GM18873 (cell line): ENCODE measurements at regions not wholly inside any gene's neighbourhood (a gene's known extent, or its start where the extent isn't known, plus 50 kb on each side); places are given as distances from the start of the nearest gene placed in this dataset.
"Not testable (repeated sequence)": the region's sequence is repeated elsewhere in the genome, so short reads cannot be mapped to it uniquely, and the experiment has no call there.

Source experiments
- ATAC-seq: cut with Tn5 transposase; IDR thresholded peaks from one replicate; pipeline ENCODE4 v1.9.1; 2021; ENCODE audit warnings: mild to moderate bottlenecking, moderate library complexity, moderate number of reproducible peaks; ENCODE audit not compliant: unreplicated experiment, low FRiP score

DNA sequence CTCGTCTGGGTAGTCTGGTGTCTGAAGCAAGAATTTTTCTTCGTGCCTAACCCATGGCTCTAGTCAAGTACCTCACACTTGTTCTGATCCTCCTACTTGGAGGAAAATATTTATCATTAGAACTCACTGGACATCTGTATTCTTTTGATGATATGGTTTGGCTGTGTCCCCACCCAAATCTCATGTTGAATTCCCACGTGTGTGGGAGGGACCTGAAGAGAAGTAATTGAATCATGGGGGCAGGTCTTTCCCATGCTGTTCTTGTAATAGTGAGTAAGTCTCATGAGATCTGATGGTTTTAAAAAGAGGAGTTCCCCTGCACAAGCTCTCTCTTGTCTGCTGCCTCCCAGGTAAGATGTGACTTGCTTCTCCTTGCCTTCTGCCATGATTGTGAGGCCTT lies 137.7 kb upstream of the TSC22D2 start:
- ATAC-seq, result not testable (repeated sequence)

DNA sequence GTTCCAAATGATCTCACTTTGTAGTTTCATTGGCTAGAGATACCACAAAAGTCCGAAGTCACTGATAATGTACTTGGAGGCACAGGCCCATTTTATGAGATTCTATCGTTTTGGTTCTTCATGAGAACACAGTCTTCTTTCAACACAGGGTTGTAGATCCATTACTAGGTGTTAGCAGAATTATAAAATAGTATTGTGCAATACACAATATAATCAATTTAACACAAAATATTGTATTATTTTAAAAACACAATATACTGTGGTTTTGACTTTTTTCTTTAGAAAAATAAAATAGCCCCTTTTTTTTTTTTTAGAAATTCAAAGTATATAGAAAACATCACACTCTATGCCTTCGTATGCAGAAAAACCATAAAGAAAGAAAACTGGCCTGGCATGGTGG lies 138.6 kb upstream of the TSC22D2 start:
- no peak for ATAC-seq

DNA sequence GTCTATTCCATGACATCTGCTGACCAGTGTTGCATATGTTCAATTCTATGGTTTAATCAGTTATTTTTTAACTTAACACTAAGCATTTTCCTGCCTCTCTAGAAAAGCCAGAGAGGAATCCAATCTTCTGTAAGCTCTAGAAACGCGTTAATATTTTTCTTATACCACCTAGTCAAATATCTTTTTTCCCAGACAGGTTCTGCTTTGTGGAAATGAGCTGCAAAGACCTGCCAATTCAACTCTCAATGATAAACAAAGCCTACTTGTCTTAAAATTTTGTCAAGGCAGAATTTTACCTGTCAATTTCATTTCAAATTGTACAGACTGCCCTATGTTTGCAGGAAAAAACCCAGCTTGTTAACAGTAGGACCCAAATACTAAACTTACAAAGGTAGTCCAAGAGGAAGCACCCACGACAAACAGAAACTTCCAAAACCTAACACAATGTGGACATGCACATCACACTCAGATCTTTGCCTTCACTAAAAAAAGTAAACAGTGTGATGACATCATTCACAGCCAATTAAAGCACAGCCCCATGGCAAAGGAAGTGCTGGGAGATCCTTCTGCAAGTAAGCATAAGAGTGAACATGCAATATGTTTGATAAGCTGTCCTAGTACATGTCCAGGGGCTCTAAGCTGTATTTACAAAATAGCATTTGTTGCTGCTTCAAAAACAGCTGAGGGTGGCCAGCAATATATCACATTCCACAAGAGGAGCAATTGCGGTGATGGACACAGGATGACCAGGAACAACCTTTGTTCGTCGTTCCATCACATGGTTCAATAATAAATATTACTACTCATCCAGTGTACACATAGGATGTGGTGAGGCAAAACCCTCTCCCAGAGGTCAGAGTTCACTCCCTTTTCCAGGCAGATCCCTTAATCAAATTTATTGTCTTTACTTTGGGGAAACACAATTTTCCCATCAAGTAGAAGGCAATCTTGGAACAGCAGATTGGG lies 139.4 kb upstream of the TSC22D2 start:
- ATAC-seq, result no peak

DNA sequence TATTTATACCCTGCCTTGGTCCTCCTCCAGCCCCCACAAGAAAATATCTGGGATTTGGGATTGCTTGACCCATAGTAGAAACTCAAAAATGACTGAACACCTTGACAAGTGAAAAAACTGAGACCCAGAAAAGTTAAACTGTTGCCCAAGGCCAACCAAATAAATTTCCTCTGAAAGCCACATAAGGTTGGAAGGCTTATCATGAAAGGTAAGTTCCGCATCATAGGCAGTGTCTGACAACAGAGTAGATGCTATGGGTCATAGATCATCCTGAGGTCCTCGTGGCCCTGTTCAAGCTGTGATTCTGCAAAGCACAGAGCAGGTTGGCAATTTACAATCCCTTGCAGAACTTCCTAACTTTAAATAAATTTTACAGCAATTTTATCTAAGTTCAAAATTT lies 140.8 kb upstream of the TSC22D2 start:
- ATAC-seq, result no peak

DNA sequence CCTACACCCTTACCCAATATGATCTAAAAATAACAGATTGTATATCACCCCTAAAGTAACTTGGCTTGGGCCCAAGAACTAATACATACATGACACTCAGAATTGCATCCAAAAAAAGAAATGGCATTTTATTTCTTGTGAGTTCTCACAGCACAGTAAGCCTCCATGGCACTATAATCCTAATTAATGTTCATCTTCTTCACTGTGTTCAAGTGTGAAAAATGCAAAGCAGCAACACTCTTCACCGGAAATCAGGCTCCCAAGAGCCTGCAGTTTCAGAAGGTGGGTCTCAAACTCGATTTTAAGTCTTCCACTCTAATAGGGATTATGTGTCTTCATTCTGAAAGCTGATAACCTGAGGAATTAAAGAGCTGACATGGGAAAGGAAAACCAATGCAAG lies 142.8 kb upstream of the TSC22D2 start:
- no peak for ATAC-seq

DNA sequence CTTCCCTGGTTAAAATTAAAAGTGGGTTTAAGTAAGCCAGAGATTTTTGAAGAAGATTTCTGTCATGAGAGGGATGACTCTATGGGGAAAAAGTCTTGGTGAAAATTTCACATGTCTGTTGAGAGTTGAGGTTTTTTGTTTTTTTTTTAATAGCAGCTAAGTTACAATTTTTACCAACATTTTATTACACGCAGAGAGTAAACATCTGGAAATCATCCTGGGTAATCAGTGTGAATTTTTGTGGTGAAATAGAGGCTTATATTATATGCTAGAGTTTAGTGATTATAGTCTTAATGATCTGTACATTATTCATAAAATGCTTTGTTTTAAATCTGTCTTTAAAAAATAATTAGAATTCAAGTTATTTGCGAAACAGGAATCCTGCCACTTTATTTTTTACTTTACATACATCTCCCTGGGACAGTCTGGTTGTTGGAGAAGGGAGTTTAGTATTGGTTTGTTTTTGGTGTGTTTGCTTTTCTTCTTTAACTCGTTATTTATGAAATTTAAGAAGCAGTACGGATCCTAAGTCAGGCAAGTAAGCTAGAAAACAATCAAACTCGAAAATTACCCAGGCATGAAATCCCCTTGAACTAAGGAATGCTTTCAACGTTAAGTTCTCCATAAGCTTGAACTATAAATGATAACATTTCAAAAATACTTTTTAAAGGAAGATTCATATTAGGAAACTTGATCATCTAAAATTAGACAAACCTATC lies 143.4 kb upstream of the TSC22D2 start:
- no peak for ATAC-seq

DNA sequence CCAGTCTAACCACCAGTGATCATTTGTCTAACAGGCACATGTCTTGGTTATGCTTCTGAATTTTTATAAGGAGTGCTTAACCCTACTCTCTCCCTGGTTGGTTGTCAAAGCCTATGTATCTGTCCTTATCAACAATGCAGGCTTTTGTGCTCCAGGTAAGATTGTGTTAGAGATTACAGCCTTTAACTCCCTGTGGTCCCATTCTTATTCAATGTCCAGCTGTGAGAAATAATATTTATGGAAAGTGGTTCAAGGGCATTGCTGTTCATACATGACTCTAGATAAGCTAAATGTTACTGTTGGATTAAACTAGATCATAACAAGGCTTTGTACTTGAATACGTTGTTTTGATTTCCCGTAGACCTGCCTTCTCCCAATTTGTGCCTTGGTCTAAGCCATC lies 146.1 kb upstream of the TSC22D2 start:
- no peak for ATAC-seq

DNA sequence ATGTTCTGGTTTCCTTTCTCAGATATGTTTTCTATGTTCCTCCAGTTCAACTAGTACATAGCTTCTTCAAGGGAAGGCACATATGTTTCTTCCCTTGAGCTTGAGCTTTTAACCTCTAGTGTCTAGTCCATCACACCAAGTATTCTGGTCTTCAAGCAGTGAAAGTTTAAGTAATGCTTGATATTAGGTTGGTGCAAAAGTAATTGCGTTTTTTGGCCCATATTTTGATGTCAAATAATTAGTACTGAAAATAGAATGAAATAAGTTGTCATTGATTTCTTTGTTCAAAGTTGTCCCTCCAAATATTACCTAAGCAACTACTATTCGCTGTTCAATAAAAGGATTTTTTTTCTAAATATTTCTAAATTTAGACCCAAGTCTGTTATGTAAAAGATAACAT lies 146.7 kb upstream of the TSC22D2 start:
- ATAC-seq, result no peak

DNA sequence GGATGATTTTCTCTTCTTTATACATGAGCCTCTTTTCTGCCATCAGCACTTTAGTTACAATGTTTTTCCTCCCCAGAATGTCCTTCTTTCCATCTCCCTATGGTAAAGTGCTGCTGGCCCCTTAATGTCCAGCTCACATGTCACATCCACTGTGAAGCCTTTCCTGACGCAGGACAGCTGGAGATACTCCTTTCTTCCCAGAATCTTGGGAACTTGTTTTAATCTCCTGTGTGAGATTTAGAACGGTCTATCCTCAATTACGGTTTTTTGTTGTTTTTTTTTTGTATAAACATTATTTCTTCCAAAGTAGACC lies 147.7 kb upstream of the TSC22D2 start:
- ATAC-seq, result no peak

DNA sequence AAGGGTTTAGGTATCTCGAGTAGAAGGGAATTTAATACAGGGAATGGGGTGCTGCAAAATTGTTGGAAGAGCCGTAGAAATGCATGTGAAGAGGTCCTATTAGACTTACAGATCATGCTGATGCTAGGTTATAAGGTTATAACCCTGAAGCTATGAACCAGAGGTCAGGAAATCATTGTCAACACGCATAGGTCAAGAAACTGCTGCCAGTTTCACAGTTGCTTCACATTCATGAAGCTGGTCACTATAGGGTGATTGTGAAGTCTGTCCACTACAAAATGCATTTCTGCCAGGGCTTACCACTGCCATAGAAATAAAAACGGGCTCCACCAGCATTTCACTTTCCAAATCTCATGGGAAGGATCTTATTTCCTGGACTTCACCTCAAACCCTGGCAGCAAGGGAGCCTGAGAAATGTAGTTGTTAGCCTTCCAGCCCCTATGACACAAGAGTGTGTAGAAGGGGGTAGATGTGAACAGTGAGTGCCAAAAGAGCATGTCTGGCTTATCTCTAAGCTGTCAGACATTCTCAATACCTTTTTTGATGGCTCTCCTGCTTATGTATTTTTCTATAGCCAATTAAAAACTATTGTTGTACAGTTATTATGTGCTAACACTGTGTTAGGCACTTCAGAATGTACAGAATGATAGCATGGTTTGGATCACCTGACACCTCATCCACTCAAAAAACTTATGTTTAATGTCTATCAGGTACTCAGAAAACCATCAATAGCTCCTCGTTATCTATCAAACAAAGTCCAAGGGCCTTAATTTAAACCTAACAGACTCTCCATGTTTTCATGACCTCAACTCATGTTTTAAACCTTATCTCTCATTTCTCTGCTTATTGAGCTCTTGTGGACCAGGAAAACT lies 148.3 kb upstream of the TSC22D2 start:
- no peak for ATAC-seq

DNA sequence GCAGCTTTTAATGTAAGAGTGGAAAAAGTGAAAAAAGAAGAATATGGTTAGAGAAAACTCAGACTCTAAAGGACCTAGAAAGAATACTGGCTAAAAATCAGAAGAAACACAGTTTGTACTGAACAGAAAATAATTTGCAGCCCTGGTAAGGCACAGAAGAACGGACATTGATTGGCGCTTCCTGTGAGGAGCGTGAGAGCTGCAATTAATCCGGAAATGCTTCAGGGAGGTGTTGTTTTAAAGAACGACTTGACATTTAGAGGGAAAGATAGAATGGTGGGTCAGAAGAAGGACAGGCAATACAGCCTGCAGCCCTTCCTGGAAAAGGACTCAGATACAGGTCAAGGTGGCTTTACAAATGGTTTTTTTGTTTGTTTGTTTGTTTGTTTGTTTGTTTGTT lies 151.3 kb upstream of the TSC22D2 start:
- no peak for ATAC-seq

DNA sequence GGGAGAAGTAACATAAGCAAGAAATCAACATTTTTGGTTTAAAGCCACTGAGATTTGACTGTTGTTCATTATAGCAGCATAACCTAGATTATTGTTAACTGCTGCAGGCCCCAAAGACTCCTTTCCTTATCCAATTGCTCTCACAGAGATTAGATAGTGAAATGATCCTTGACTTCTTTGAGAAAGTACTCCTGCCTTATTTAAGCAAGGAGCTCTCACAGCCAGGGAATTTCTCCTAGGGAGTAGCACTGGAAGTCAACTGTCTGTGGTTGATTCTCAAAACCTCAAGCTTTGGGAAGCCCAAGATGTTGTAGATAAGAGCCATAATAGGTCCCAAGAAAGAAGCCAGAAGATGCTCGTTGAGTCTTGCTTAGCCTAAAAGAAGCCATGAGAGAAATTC lies 151.8 kb upstream of the TSC22D2 start:
- ATAC-seq, result no peak

DNA sequence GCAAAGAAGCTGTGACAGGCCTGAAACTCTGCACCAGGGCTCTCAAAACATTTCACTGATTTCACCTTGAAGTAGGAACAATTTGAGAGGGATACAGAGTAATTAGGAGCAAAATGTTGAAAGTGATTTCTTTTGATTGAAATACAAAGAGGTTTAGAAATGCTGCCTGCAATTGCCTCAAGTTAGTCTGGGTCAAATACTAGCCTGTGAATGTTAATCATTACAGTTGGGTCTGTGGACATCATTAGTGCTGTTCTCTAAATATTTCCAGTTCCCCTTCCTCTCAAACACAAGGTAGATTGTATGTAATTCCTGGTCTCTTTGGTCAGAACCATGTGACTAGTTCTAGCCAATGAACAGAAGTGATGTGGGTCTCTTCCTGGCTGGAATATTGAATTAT lies 152.3 kb upstream of the TSC22D2 start:
- ATAC-seq, result no peak

DNA sequence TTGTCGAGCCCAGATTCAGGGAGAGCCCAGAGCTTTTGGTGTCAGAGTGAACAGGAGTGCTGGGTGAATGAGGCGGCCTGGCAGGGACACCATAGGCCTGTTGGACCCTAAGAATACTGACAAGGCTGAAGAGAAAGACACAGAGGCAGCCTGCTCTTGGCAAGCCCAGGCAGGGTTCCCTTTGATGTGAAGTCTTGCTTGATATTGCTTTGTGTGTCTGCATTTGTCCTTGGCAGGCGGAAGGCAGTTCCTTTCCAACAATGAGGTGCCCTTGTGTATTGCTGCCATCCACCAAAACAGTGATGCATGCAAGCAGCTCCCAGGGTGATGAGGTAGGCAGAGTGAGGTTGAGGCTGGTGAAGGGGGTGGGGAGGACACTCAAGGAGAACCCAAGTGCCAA lies 152.7 kb upstream of the TSC22D2 start:
- no peak for ATAC-seq

DNA sequence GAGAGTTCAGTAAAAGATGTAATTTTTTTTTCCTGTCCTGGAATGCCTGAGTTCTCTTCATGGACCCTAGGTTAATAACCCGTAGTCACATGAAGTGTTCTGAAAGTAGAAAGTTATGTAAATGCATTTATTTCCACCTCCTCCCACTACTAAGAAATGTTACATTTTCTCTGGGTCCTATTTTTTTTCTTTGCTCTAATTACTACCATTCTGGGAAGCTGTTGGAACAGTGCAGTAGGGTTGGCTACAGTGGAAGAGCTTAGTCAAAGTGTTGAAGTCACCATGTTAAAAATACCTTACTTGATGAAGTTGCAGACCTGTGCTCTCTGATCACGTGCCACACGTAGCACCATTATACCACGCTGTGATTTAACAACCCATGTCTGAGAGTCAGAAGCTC lies 153.8 kb upstream of the TSC22D2 start:
- no peak for ATAC-seq

DNA sequence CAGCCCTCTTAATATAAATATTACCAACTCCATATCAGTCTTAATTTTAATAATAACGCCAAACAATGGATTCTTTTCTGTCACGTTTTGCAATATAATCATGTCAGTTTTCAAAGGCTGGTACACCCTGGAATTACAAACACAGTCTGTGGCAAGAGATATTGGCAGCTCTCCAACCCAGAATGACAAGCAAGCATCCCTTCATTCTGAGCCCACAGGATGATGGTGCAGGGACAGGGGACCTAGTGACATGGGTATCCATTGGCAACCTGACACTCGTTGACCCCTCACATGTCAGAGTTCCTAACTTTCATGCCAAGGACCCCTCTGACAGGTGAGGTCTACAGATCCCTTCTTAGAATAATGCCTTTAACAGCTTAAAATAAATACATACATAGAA lies 154.5 kb upstream of the TSC22D2 start:
- no peak for ATAC-seq

DNA sequence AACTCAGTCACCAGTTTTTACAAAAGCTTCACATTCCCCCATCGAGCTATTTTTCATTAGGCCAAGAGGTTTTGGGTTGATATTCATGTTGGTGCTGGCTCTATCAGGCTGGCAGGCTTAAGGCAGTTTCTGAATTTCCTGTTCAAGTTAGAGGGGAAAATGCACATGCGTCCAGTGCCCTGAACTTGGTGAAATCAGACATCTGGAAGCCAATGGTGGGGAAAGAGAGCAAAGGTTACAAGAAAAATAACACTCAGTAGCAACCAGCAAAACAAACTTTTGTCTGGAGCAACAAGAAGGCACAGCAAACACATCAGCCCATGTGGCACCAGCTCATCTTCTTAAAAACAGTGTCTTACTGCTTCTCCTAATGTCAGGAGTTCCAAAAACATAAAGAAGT lies 155.6 kb upstream of the TSC22D2 start:
- no peak for ATAC-seq

DNA sequence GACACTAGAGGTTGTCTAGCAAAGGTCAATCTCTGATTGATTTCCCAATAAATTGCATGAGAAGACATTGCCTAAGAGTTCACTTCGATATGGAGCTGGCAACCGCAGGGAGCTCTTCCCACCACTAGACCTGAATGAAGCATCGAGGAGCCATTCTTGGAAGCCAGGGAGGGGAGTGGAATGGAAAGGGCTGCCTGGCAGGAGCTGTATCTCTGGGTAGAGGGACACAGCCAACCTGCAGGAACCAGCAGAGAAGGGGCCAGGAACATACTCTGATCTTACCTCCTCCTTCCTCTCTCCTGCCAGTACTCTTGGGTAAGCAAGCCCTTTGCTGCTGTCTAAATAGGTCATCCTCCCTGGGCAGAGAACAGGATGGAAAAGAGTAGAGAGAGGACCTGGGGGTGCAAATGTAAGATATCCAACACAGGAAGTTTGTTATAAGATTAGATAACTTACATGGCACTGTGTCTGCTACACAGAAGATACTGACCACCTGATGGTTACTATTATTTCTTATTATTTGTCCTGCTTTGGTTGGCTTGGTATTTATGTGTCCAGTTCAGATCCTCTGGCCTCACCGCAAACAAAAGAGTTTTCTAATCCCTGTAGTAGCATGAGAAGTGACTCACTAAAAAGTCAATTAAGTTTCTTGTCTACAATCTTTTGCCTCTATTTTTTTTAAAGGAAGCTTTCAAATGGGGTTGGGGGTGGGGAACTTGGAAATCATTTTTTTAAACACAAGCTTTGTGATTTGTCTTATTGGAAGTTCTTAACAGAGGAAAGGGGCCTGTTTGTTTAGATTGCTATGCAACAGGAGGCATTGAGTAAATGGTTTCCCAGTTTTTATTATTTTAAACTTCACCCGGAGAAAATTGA lies 156.7 kb upstream of the TSC22D2 start:
- ATAC-seq, result no peak

DNA sequence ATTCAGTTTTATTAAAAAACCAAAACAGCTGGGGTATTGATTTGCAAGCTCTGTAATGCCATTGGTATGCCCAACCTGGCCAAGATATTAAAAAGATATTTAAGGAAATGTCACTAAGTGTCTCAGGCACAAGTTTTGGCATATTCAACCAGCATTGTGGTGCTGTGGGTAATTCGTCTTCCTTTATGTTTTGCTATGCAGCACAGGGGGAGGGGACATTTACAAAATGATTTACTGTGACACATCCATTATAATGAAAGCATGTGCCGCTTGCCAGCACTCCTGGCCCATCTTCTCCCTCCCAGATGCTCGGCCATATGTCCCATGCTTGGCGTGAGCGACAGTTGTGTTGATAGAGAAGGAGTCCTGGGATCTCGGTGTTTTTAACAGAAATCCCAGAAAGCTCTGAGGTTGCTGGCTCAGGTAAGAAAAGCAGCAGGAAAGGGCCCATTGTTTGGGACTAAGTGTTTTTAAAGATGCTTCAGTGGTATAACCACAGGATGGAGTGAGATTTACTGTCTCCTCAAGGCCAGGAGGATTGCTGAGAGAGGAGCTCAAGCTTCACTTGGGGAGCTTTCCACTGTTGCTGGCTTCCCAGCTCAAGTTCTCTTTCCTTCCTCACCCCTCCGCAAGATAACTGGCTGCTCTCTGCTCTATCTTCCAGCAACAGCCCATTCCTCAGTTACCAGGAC lies 158.2 kb upstream of the TSC22D2 start:
- ATAC-seq, result no peak
